GM21737 (cell line): ENCODE measurements at regions not wholly inside any gene's neighbourhood (a gene's known extent, or its start where the extent isn't known, plus 50 kb on each side); places are given as distances from the start of the nearest gene placed in this dataset.
"Not testable (repeated sequence)": the region's sequence is repeated elsewhere in the genome, so short reads cannot be mapped to it uniquely, and the experiment has no call there.

Experiments used
- ATAC-seq: cut with Tn5 transposase; IDR thresholded peaks from one replicate; pipeline ENCODE4 v1.9.1; 2021; ENCODE audit warnings: mild to moderate bottlenecking, moderate library complexity; ENCODE audit not compliant: unreplicated experiment

DNA sequence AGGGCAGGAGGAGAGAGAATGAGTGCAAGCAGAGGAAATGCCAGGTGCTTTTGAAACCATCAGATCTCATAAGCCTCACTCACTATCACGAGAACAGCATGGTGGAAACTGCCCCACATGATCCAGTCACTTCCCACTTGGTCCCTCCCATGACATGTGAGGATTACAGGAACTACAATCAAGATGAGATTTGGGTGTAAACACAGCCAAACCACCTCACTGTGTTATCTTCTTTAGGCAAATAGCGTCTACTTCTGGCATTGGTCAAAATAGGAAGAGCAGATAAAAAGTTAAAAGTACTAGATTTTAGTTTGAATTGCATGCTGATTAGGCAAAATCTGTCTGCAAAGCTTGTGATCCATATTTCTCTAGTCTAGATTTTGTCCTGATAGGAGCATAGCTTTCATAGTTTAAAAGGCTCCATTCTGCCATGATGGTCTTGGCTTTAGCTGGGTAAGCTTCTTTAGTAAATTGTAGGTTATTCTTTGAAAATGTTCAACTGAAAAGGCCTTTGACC is 267.5 kb downstream of the NKX6-1 start:
- ATAC-seq = no peak

DNA sequence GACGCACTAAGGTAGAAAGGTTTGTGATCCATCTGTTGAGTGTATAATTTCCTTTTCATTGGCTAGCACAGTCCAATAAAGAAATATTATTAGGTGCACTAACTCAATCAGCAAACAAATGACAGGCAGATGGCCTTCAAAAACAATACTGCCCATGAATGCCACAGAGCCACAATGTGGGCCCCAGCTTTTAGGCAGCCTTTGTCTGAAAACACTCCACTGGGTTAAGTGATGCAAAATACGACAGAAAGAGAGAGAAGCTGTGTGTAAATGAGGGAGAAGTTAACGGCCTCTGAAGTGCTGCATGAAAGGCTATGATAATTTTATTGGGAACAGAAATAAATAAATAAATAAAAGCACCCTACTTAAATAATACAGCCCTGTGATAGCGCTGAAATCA is 274.6 kb downstream of the NKX6-1 start:
- ATAC-seq = no peak

DNA sequence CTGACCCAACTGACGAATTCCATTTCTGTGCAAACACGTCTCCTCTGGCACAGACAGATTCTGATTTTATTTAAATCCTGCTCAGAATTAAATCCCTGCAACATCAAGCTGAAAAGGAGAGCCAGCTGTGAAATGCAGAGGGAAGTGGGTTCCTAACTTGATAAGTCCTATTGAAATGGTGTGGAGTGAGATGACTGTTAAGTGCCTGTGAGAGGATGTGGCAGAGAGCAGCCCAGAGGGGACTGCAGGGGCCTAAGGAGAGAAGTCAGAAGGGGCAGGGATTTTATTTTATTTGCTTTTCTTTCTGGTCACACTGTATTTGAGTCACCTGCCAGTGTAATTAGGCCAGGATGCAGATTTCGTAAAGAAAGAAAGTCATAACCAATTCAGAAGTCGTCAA is 277.4 kb downstream of the NKX6-1 start:
- ATAC-seq = no peak

DNA sequence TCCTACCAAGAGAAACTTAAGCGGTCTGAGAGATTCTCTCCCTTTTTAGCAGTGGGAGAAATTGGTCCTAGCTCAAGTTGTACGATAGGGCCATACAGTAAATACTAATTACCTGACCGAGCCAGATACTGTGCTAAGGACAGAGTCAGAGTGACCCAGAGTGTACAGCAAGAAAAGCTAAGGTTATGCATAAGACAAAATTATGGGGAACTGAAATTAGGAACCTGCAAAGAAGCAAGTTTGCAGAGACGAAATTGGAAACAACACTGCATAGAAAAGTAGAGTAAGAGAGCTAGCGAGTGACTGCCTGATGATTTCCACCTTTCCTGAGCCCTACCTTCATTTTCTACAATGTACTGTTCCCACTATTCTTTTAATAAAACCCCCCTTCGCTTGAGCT is 278.1 kb downstream of the NKX6-1 start:
- no peak for ATAC-seq

DNA sequence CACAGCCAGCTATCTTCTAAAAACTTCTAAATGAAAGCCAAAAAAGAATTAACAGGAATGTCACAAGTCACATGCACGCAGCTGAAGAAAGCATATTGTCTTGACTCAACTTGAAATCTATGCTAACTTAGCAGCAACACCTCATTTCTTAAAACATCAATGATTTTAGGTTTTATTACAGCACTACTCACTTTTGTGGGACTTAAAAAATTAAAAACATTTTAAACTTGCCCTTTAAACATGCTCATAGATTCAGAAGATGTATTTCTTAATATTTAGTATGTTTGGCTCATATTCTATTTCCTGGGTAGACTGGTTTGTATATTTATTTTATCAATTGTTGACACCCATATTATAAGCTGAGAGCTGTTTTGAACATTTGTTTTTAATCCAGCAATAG is 279.4 kb downstream of the NKX6-1 start:
- no peak for ATAC-seq

DNA sequence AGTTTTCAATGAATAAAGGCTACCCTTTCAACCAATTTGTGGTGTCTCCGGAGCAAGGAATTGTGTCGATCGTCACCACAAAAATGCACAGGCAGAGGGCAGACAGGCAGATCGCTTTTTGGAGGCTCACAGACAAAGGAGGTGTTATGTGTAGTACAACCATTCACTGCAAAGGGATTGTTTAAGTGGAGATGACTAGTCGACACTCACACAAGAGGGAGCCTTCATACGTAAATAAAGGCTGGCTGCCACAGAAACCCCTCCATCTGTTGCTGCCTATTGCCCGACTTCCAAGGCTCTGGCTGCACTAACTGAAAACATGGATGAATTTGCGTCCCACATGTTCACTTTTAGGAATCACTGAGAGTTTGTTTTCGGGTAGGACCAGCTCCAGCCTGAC is 281.1 kb downstream of the NKX6-1 start:
- ATAC-seq = no peak

DNA sequence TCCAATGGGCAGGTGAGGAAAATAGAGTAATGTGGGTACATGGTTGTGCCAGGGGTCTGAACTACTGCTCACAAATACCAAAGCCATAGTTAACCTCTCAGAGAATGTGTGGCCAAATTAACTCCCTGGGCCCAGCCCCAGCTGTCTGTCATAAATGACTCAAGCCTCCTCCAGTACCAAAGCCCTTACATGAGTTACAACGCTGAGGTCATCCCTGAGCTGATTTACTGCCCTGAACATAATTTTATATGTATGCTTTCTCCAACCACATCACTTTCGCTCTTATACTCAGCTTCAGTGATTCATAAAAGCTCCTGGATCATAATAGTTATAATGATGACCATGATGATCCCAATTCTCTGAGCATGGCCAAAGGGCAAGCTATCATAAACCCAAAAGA is 283.9 kb downstream of the NKX6-1 start:
- ATAC-seq = no peak

DNA sequence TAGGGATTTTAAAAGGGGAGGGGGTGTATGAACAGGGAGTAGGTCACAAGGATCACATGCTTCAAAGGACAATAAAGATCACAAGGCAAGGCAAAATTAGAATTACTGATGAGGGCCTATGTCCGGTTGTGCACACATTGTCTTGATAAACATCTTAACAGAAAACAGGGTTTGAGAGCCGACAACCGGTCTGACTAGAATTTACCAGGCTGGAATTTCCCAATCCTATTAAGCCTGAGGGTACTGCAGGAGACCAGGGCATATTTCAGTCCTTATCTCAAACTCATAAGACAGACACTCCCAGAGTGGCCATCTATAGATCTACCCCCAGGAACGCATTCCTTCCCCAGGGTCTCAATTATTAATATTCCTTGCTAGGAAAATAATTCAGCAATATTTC is 292.9 kb downstream of the NKX6-1 start:
- not testable (repeated sequence) for ATAC-seq

DNA sequence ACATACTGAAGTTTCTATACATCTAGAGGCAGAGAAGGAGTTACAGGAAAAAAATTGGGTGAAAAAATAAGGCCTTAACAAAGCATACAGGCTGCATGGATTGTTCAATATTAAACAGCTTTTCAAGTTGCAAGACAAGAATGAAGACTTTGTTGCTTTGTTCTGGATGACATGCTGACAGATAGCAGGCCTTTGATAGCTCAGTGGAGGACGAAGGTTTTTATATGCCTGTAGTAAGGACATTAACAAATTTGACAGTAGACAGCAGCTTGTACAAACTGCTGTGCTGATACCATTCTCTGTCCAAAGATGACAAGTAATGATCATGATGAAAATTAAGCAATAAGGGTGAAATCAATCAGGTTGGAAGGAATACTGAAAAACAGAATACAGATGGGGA is 309.9 kb downstream of the NKX6-1 start:
- ATAC-seq = no peak

DNA sequence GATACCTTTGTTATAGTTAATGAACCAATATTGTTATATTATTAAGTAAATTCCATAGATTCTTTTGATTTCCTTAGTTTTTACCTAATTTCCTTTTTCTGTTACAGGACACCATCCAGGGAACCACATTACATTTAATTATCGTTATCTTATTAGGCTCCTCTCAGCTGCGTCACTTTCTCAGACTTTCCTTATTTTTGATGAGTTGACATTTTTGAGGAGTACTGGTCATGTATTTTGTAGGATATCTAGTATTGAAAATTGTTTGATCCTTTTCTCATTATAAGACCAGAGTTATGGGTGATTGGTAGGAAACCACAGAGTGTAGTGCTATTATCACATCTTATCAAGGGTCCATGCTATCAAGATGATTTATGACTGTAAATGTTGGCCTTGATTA is 319.7 kb downstream of the NKX6-1 start:
- ATAC-seq = no peak

DNA sequence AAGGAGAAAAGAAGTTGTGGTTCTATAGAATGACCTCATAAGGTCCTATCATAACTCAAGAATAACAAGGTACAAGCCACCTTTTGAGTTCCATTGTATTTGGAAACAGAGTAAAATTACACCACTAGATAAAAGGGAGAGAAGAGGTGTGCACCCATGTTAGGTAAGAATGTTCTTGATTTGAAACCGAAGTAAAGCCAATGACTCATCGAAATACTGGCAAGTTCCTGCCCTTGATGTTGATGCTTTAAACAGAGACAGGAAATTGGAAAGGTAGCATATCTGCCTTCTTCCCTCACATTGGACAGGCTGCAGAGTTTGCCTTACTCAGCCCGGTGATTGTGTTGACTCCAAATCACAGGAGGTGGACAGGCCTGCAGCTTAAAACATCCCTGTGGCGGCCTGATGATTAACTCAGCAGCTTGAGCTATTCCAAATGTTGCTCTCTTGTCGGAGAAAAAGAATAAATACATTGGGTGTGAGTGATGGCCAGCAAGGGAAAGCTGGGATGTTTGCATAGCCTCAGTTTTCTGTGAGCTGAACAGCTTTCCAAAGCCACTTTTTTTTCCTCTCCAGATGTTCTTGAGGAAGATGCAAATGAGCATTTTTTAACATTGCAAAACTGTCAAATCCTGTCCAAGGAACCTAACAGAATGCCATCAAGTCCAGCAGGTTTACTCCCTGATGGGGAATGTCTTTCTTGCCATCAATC is 321.1 kb downstream of the NKX6-1 start:
- ATAC-seq = no peak

DNA sequence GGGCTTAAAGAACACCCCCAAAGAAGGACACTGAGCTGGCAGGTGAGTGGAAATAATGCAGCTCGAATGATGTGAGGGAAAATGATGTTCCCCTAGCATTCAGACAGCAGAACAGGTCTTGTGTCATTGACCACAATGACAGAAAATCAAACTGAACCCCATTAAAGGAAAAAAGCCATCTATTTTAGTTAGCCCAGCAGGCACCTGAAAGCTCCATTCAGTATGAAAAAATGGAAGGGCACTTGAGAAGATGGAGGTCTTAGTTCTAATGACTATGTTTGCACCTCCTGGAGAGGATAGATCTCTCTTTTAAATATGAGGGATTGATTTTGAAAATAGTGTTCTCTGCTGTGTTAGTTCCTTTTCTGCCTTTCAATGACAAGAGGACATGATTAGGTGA is 323.1 kb downstream of the NKX6-1 start:
- ATAC-seq = no peak

DNA sequence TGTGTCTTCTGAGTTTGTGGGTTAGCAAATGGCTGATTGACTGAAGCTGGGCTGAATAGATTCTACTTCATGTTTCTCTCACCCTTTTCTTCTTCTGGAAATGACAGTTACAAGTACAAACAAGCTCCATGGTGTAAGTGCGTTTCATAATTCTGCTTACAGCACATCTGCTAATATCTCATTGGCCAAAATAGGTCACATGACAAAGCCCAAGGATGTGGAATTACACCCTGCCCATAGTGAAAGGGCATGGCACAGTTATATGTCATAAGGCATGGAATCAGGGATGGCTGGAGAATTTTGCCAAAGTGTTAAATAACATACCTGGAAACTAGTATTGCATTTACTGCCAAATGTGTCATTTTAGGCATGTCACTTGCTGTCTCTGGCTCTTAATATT is 327.2 kb downstream of the NKX6-1 start:
- no peak for ATAC-seq

DNA sequence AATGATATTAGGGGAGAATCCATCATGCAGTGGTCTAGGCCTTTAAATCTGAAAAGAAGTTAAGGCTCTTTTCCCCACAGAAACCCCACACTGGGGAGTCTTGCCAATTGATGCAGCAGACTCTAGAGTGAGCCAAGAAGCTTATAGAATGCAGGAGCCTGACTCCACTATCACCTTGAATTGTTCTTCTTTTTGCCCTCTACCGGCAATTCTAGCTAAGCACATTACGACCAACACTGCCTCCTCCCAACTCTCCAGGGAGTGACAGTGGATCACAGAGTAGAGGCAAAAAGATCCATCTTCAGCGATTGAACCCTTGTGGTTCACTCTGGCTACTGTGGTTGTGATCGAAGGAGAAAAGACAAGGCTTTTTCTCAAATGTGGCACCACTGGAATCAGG is 331.5 kb downstream of the NKX6-1 start:
- ATAC-seq = no peak

DNA sequence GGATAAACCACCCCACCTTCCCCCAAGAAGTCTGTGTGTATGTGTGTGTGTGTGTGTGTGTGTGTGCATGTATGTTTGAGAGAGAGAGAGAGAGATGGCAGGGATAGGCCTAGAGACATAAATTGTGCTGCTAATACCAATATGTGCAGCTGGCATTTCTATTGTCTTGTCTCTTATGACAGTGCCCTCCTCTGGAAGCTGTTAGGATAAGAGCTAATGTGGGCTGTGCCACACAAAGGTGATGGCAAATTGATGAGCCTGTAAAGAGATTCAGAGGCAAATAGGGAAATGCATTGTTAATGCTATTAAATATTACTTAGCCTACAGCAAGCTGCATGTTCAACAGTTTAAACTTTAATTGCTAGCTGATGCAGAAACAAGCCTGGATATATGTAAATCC is 332.0 kb downstream of the NKX6-1 start:
- ATAC-seq = no peak

DNA sequence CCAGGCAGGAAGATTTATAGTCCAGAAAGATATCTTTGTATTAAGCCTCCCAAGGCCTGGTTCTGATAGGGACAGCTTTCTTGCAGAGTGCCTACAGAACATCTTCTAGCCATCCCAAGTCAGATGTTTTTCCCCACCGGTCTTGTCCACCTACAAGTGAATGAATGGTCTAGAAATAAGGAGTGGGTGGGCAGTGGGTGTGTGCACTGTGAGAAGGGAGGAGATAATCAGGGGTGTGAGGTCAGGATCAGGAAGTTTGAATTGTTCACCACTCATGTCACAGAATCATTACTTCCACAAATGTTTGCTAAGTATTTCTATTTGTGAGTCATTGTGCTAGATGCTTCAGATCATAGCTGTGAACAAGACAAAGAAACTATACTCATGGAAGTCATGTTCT is 332.6 kb downstream of the NKX6-1 start:
- ATAC-seq = no peak

DNA sequence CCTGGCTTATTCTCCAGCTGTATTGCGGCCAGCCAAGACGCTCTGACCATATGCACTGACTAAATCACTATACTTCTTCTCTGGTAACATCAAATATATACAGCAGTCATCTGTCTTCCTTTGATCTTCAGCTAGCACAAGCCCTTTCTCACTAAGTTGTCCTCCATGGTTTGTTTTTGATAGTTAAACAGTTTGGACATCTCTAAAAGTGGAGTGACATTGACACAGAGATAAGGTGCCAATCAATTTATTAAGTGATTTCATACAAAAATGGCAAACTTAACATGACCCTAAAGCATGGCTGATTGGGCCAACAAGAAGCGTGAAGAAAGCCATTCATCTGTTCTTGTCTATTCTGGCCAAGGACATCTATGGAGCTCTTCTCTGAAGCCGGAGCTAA is 334.9 kb downstream of the NKX6-1 start:
- no peak for ATAC-seq

DNA sequence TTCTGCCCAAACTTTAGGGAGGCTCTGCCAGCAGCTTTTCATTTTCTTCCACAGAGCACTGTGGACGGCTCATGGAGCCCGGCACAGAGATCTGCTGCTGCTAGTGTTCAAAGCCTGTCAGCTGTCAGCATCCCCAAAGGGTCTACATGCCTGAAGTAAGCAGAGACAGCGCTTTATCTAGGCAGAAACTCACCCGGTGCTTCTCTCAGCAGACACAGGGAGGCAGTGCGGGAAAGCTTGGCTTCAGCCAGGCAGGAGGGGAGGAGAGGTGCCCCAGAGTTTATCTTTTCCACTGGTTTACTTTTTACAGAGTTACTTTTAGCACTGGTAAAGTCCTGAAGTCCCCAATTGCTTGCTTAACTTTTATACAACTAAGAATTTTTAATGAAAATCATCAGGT is 339.3 kb downstream of the NKX6-1 start:
- no peak for ATAC-seq

DNA sequence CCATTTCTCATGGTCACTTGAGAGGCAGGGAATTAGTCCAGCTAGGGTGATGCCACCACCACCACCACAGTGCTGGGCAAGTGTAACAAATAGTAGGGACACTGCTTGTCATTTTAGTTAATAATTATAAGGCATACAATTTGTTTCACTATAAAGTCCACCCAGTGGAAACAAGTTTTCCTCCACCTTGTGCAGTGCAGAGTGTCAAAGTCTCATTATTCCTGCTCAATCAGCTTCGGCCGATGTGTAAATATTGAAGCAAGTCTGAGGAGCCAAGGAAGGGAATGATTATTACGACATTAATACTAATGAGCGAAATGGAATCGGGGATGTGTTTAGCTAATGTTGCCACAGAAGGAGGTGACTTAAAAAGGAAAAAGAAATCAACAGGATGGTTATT is 340.4 kb downstream of the NKX6-1 start:
- ATAC-seq = no peak

DNA sequence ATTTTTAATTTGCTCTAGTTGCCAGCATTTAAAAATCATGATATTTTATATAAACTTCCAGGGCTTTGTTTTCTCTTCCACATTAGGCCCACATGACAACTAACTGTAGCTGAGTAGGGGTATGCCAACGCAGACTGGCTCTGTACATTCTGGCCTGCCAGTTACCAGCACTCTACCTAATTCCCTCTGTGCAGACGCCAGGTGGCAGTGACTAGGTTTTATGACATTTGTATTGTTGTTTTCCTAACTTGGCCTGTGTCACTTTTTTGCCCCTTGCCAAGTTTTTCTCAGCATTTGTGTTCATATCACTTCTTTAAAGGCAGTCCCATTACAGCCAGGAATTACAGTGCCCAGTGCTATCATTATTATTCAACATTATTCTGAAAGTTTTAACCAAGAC is 347.5 kb downstream of the NKX6-1 start:
- no peak for ATAC-seq

DNA sequence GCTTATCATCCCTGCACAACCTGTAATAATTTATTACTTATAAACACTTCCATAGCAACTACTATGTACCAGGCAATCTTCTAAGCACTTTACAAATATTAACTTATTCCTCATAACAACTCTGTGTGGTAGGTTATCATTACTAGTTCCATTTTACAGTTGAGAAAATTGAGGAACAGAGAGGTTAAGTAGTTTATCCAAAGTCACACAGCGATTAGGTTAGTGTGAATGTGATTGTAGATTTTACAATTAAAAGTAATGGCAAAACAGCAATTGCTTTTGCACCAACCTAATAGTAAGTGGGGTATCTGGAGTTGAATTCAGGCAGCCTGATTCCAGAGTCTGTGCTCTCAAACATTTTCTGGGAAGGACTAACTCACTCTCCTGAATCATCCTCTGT is 348.9 kb downstream of the NKX6-1 start:
- no peak for ATAC-seq

DNA sequence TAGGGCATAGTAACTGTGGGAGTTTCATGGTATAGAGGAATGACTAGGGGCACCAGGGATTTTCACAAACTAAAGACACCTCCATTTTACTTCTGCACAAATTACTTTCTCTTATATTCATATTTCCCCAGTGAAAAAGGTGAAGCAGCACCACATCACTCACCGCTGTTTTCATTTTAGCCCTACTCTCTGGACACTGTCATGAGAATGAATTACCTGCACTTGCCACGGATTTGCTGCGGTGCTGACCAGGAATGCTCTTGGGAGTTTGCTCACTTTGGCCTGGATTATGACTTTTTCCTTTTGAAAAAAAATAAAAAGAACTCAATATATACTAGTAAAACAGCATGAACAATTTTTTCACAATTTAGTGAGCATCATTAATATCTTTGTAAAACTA is 351.3 kb downstream of the NKX6-1 start:
- no peak for ATAC-seq

DNA sequence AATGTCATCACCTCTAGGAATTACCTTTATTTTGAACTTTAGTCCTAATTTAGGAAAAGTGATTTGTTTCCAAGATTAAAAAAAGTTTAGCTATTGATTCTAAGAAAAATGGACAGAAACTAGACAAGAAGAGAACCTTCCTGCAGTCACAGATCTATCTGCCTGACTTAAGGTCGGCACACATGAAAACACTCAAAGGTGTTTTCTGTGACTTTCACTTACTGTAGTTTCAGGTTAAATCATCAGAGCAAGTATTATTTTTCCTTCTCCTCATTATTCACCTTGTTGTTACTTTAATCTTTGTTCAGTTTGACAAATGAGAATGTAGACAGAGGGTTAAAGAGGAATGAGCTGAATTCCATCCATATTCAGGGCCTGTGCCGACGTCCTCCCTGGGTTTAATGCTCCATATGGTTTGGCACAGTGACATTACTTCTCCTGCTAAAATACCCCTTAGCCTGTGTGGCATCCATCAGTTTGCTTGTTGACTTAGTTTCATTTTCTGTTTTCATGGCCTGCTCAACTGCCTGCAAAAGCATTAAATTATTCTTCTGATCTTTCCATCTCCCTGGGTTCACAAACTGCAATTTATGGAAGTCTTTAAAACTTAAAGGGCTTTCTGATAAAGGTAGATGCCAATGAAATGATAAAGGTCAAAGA is 352.7 kb downstream of the NKX6-1 start:
- ATAC-seq = peak; percentile 66
